ENCODE measurements at regions not wholly inside any gene's neighbourhood (a gene's known extent, or its start where the extent isn't known, plus 50 kb on each side); places are given as distances from the start of the nearest gene placed in this dataset.
"Not testable (repeated sequence)": the region's sequence is repeated elsewhere in the genome, so short reads cannot be mapped to it uniquely, and the experiment has no call there.

- TF ChIP-seq CTCF, EP300, POLR2AphosphoS5 (IDR thresholded peaks at IDR 0.05): not testable (repeated sequence)
These were observed 86.8 kb upstream of the SIX2 start for GRCh38 chr2:45096038-45096437.
